GM21825 (cell line): ENCODE measurements at regions not wholly inside any gene's neighbourhood (a gene's known extent, or its start where the extent isn't known, plus 50 kb on each side); places are given as distances from the start of the nearest gene placed in this dataset.
"Not testable (repeated sequence)": the region's sequence is repeated elsewhere in the genome, so short reads cannot be mapped to it uniquely, and the experiment has no call there.

Source experiments
- ATAC-seq: cut with Tn5 transposase; IDR thresholded peaks from one replicate; pipeline ENCODE4 v1.9.1; 2021; ENCODE audit warnings: mild to moderate bottlenecking, moderate library complexity; ENCODE audit not compliant: unreplicated experiment

- peak; percentile 71 for ATAC-seq
These were observed 208.4 kb downstream of the TPST1 start for GRCh38 chr7:66413379-66414114.

- ATAC-seq = no peak
These were observed 210.6 kb downstream of the TPST1 start for GRCh38 chr7:66415659-66416265.

GRCh38 chr7:66418537-66418936 lies 210.1 kb upstream of the KCTD7 start:
- ATAC-seq = no peak

- ATAC-seq = no peak
These were observed 209.5 kb upstream of the KCTD7 start for GRCh38 chr7:66419210-66419609.

- ATAC-seq = no peak
These were observed 206.7 kb upstream of the KCTD7 start for GRCh38 chr7:66421830-66422475.

GRCh38 chr7:66423729-66424128 lies 205.0 kb upstream of the KCTD7 start:
- ATAC-seq = no peak

- no peak for ATAC-seq
These were observed 202.3 kb upstream of the KCTD7 start for GRCh38 chr7:66426332-66426731.

- no peak for ATAC-seq
These were observed 201.7 kb upstream of the KCTD7 start for GRCh38 chr7:66426996-66427395.

- no peak for ATAC-seq
These were observed 200.7 kb upstream of the KCTD7 start for GRCh38 chr7:66427956-66428355.

GRCh38 chr7:66429498-66430163 lies 199.1 kb upstream of the KCTD7 start:
- ATAC-seq = no peak

- ATAC-seq = no peak
These were observed 198.5 kb upstream of the KCTD7 start for GRCh38 chr7:66430164-66430545.

- not testable (repeated sequence) for ATAC-seq
These were observed 189.8 kb upstream of the KCTD7 start for GRCh38 chr7:66438703-66439405.

- no peak for ATAC-seq
These were observed 186.3 kb upstream of the KCTD7 start for GRCh38 chr7:66442385-66442784.

GRCh38 chr7:66443946-66444345 lies 184.7 kb upstream of the KCTD7 start:
- ATAC-seq = no peak

- not testable (repeated sequence) for ATAC-seq
These were observed 181.7 kb upstream of the KCTD7 start for GRCh38 chr7:66447007-66447406.

- ATAC-seq = not testable (repeated sequence)
These were observed 177.9 kb upstream of the KCTD7 start for GRCh38 chr7:66450814-66451213.

GRCh38 chr7:66451713-66452112 lies 177.0 kb upstream of the KCTD7 start:
- peak; percentile 47 for ATAC-seq

GRCh38 chr7:66452165-66452564 lies 176.5 kb upstream of the KCTD7 start:
- ATAC-seq = no peak

- no peak for ATAC-seq
These were observed 175.3 kb upstream of the KCTD7 start for GRCh38 chr7:66453340-66453739.

- ATAC-seq = no peak
These were observed 174.0 kb upstream of the KCTD7 start for GRCh38 chr7:66454600-66455225.

GRCh38 chr7:66455432-66455831 lies 173.2 kb upstream of the KCTD7 start:
- not testable (repeated sequence) for ATAC-seq
